ENCODE measurements at regions not wholly inside any gene's neighbourhood (a gene's known extent, or its start where the extent isn't known, plus 50 kb on each side); places are given as distances from the start of the nearest gene placed in this dataset.

DNA sequence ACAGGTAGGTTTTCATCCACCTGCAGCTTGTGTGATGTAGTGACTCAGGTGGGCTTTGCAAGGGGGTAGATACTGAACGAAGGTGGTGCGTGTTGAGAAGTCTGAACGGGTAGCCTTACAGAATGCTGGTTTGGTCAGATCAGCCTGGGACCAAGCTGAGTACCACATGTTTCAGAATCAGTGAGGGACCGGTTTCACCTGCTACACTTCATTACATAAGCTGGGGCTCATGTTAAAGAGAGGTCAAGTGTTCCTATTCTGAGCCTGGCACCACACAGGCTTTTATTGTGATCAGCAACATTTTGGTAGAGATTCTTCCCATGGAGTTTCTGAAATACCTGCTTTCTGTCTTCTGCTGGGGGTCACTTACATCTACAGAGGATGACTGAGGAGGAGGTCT, 207.4 kb upstream of the EEF2KMT start:
- TF ChIP-seq EP300 (IDR thresholded peaks at IDR 0.05) (no peak), POLR2AphosphoS5 (IDR thresholded peaks at IDR 0.05) (no peak)
- TF ChIP-seq, protein P1, sequence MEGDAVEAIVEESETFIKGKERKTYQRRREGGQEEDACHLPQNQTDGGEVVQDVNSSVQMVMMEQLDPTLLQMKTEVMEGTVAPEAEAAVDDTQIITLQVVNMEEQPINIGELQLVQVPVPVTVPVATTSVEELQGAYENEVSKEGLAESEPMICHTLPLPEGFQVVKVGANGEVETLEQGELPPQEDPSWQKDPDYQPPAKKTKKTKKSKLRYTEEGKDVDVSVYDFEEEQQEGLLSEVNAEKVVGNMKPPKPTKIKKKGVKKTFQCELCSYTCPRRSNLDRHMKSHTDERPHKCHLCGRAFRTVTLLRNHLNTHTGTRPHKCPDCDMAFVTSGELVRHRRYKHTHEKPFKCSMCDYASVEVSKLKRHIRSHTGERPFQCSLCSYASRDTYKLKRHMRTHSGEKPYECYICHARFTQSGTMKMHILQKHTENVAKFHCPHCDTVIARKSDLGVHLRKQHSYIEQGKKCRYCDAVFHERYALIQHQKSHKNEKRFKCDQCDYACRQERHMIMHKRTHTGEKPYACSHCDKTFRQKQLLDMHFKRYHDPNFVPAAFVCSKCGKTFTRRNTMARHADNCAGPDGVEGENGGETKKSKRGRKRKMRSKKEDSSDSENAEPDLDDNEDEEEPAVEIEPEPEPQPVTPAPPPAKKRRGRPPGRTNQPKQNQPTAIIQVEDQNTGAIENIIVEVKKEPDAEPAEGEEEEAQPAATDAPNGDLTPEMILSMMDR (IDR thresholded peaks at IDR 0.05) = no peak
